Activated gamma-delta T cell treated with Interleukin-2 at 50 U/mL for 16 hours (primary cell): ENCODE measurements at regions not wholly inside any gene's neighbourhood (a gene's known extent, or its start where the extent isn't known, plus 50 kb on each side); places are given as distances from the start of the nearest gene placed in this dataset.

Experiments
- DNase-seq: peaks from one replicate; pipeline ENCODE4 v3.0.0-alpha.2; 2020

GRCh38 chr3:40997711-40998519, 201.4 kb upstream of the CTNNB1 start:
- no peak for DNase-seq

GRCh38 chr3:40999682-41000081, 199.6 kb upstream of the CTNNB1 start:
- no peak for DNase-seq

- no peak for DNase-seq
Measured at GRCh38 chr3:41000471-41000870, 198.8 kb upstream of the CTNNB1 start.

GRCh38 chr3:41001556-41001955, 197.7 kb upstream of the CTNNB1 start:
- no peak for DNase-seq

- DNase-seq: no peak
Measured at GRCh38 chr3:41002104-41002503, 197.2 kb upstream of the CTNNB1 start.

- DNase-seq: no peak
Measured at GRCh38 chr3:41007399-41007798, 191.9 kb upstream of the CTNNB1 start.

GRCh38 chr3:41011854-41012253, 187.5 kb upstream of the CTNNB1 start:
- no peak for DNase-seq

GRCh38 chr3:41018855-41019254, 180.4 kb upstream of the CTNNB1 start:
- DNase-seq: no peak

- DNase-seq: no peak
Measured at GRCh38 chr3:41024031-41024836, 175.1 kb upstream of the CTNNB1 start.

- no peak for DNase-seq
Measured at GRCh38 chr3:41026394-41027177, 172.7 kb upstream of the CTNNB1 start.

- DNase-seq: no peak
Measured at GRCh38 chr3:41029356-41029755, 169.9 kb upstream of the CTNNB1 start.

GRCh38 chr3:41030220-41030619, 169.1 kb upstream of the CTNNB1 start:
- no peak for DNase-seq

- no peak for DNase-seq
Measured at GRCh38 chr3:41031401-41031800, 167.9 kb upstream of the CTNNB1 start.

GRCh38 chr3:41033956-41034519, 165.3 kb upstream of the CTNNB1 start:
- no peak for DNase-seq

- no peak for DNase-seq
Measured at GRCh38 chr3:41035456-41036022, 163.8 kb upstream of the CTNNB1 start.

GRCh38 chr3:41037651-41038334, 161.5 kb upstream of the CTNNB1 start:
- no peak for DNase-seq

- no peak for DNase-seq
Measured at GRCh38 chr3:41040256-41040655, 159.0 kb upstream of the CTNNB1 start.

- DNase-seq: no peak
Measured at GRCh38 chr3:41041462-41041861, 157.8 kb upstream of the CTNNB1 start.

GRCh38 chr3:41041899-41042298, 157.4 kb upstream of the CTNNB1 start:
- DNase-seq: no peak

GRCh38 chr3:41044523-41044922, 154.8 kb upstream of the CTNNB1 start:
- DNase-seq: no peak

GRCh38 chr3:41045491-41045890, 153.8 kb upstream of the CTNNB1 start:
- DNase-seq: no peak

- DNase-seq: no peak
Measured at GRCh38 chr3:41050144-41050543, 149.2 kb upstream of the CTNNB1 start.
